Anterior cingulate cortex (tissue), 58 donors: ENCODE measurements at regions not wholly inside any gene's neighbourhood (a gene's known extent, or its start where the extent isn't known, plus 50 kb on each side); places are given as distances from the start of the nearest gene placed in this dataset.

Experiments
- DNase-seq, 58 donors: peaks; one replicate each; lab custom pipeline; 2025; lab: John Stamatoyannopoulos, UW

DNA sequence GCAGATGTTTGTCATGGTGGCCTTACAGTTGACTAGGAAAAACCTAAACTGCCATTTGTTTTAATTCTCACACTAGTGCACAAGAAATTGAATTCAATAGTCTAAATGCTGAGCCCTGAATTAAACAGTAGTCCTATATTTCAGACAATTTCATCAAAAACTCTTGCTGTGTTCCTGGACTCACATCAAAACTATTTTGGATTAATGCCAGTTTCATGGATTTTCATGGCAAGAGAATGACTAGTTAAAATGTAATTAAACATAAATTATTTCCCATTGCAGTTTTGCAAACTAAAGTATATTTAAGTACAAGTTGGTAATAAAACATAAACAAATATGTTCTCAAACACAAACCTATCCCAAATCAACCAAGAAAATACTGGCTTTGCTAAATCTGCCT, 468.0 kb upstream of the PRICKLE1 start:
- no peak for DNase-seq

DNA sequence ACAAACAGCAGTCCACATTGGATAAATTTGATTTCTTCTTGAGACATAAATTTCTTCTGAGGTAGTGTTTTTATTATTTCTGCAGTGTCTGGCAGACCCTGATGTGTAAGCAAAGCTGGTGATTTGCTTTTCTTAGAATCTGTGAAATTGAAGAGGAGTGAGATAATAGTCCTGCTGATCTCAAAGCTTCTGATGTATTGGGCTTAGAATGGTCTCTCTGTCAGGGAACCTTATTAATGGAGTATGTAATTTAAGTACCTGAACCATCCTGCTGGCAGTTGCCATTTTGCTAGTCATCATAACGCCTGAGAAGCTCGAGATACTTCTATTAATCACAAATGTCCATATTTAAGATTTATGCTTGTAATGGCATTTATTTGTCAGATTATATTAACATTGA, 464.5 kb upstream of the PRICKLE1 start:
- DNase-seq, result no peak

DNA sequence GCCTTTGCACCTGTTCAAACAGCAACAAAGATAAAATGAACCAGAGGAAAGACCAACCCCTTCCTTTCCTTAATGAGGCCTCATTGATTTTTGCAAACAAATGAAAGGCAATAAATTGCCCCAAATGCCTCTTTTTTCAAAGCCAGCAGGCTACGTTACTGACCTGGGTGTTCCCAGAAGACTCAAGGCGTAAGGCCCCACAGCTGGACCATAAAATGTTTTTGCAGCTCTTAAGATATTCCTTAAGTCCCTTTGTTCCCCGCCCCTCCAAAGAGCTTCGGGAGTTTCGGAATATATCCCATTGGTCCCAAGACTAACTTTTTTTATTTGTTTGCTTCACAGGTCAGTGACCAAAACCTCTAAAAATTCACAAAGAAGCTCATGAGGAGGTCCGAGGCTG, 462.9 kb upstream of the PRICKLE1 start:
- DNase-seq, result no peak

DNA sequence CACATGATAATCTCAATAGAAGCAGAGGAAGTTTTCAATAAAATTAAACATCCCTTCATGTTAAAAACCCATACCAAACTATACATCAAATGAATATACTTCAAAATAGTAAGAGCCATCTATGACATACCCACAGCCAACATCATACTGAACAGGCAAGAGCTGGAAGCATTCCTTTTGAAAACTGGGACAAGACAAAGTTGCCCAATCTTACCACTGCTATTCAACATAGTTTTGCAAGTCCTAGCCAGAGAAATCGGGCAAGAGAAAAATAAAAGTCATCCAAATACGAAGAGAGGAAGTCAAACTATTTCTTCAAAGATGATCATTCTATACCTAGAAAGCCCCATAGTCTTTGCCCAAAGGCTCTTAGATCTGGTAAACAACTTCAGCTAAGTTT, 454.7 kb upstream of the PRICKLE1 start:
- DNase-seq, result no peak

DNA sequence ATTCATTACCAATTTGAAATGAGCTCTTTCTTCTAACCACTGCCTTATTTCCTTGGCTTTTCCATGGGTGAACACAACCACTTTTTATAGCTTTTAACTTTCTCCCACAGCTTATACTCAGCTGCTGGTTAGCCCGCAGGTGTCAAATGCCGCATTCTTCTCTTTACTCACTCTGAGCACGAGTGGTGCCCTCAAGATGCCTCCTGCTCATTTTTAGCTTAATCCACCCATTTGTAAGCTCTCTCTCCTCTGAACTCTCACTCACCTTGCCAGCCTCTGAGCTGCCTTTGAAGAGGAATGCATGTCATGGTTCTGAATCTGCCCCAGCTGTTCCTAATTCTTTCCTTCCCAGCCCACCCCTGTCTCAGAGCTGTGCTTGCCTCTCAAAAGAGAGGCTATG, 449.4 kb upstream of the PRICKLE1 start:
- no peak for DNase-seq

DNA sequence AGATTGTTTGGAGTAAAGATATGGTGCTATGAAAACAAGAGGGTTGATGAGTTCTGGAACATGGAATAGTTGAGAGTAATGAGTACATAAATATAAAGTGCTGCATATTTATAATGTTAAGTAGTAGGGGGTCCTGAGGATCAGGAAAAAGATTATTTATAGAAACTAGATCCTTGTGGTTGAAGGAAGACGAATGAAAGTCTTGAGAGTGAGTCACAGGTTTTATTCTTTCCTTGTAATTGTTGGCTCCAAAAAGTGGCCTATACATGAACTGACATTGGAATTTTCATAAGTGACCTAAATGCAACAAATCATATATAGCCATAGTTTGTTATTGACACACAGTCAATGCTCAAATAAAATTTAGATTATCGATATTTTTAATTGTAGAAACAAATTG, 440.4 kb upstream of the PRICKLE1 start:
- DNase-seq, result no peak

DNA sequence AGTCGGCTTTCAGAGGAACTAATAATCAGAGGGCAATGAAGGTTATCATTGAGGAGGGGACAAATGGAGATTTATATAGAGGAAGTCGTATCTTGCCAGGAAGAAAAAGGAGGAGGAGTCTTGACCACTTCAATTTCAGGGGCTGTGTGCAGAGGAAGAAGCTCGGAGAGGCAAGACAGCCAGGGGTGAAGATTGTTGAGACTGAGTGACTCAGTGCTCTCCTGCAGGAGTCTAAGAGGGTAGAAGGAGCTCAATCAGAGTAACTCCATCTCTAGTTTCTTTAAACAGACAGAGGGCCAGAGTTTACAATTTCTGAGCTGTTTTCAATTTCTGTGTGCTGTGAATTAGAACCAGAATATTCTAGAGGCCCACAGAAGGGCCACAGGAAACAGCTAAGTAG, 439.3 kb upstream of the PRICKLE1 start:
- DNase-seq, result no peak

DNA sequence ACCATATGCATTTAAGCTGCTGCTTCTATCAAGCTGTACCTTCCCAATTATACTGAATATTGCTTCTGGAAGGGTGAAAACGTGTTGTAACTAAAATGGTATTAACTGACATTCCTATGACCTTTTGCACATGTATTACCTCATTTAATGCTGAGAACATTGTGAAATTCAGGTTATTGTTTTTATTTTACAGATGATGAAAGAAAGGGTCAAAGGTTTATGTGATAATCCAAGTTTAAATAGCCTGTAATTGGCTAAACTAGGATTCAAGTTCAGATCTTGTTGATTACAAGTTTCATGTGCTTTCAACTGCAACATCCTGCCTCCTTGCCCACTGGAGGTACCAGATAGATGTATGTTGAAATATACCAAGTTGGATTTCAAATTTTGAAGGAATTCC, 433.3 kb upstream of the PRICKLE1 start:
- DNase-seq, result no peak

DNA sequence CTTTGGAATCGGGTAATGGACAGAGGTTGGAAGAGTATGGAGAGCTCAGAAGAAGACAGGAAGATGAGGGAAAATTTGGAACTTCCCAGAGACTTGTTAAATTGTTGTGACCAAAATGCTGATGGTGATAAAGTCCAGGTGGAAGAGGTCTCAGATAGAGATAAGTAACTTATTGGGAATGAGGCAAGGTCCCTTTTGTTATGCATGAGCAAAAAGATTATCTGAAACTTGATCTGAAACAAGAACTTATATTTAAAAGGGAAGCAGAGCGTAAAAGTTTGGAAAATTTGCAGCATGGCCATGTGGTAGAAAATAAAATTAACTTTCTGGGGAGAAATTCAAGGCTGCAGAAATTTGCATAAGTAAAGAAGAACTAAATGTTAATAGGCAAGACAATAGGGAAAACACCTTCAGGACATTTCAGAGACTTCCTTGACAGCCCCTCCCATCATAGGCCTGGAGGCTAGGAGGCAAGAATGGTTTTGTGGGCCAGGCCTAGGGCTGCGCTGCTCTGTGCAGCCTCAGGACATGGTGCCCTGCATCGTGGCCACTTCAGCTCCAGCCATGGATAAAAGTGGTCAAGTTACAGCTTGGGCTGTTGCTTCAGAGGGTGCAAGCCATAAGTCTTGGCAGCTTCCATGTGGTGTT, 425.7 kb upstream of the PRICKLE1 start:
- DNase-seq, result no peak

DNA sequence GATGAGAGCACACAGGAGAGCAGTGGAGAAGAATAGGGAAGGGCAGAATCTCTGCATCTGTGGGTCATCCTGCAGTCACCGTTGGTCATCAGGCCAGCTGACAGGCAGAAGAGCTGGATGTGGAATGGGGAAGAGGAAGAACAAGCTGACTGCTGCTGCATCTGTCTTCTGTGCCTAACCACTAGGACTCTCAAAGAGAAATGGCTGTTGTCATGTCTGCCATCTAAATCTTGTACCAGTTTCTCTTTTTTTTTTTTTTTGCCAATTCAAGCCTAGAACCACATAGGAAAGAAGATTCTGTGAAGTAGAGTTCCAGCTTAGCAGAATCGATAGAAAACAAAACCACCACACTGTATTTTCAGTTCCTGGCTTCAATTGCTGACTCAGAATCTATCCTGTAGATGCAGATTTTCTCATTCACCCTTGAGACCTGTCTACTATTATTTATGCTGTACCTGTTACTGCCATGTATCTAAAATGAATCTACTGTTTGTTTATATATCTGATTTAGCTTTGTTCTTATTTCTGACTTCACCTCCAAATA, 421.9 kb upstream of the PRICKLE1 start:
- DNase-seq, result no peak

DNA sequence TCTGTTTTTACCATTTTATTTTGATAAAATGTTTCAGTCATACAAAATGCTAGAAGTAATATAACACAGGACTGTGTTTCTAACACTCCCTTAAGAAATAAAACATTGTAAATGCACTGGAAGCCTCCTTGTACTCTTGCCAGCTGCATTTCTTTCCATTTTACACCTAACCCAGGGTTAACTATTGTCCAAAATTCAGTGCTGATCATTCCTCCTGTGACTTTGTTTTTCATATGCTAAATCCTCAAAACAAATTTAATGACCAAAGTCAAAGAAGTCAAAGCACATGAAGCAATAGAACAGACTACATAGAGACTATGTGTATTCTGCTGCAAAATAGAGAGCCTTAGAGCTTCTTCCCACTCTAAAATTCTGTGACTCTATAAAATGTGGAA, 420.3 kb upstream of the PRICKLE1 start:
- no peak for DNase-seq

DNA sequence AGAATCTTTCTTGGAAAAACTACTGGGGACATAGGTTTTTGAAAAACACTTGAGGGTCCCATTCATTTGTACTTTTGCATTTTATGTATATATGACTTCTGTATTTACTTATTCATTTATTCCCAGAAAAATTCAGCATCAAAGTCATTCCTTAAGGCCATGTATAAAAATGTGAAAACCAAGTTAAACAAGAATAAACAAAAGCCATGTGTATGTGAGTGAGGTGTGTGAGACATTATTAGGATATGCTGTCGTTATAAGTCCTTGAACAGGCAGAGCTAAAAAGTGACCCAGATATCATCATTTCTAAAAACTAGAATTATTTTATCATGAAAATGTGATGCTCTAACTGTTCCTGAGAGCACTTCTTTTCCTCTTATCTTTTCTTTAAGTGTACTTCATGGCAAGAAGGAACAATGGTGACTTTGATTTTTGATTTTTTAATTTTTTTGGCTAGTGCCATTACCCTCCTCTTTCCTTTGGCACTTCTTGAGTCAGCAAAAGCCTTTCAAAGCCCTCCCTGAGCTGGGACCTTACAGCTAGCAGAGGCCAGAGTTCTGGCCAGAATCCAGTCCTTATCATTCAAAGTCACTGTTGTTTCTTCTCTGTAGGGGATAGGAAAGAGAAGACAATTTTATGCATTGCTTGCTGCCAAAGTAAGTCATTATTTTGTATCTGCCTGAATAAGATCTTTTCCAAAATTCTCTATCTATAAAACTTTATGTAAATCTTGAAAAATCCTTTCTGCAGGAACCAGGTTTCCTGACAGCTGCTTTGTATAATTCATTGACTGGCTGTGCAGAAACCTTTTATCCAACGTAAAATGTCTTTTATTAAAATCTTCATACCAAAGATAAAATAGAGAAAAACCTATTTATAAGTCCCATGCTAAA, 419.7 kb upstream of the PRICKLE1 start:
- no peak for DNase-seq

DNA sequence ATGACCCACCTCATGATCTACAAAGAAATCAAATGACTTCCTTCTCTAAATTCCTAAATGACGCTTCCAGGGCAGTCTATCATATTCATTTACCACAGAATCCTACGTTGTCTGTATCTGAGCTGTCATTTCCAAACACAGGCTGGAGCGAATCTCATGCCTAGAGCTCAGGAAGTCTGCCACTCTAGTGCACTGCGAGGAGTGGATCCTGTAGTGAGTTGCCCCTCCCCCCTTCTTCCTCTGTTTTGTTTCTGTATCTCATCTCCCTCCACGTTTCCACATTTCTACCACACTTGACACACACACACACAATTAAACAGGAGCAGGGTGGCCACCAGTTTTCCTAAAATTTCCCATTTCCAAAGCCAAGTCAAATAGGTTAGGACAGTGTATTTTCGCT, 415.4 kb upstream of the PRICKLE1 start:
- no peak for DNase-seq

DNA sequence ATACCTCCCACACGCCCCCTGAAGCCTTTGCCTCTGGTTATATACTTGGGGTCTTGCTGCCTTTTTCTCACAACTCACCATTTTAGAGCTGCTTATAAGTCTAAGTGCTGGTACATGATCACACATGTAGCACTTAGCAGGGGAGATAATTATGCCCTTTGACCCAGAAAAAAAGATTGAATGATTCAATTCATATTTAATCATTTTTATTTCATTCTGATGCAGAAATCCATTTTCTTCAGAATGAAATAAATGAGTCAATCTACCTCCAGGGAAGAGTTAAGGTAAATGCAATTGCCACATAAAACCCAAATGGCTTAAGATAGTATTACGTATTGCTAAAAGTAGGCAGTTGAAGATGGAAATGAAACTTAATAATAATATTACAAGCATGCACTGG, 414.6 kb upstream of the PRICKLE1 start:
- no peak for DNase-seq

DNA sequence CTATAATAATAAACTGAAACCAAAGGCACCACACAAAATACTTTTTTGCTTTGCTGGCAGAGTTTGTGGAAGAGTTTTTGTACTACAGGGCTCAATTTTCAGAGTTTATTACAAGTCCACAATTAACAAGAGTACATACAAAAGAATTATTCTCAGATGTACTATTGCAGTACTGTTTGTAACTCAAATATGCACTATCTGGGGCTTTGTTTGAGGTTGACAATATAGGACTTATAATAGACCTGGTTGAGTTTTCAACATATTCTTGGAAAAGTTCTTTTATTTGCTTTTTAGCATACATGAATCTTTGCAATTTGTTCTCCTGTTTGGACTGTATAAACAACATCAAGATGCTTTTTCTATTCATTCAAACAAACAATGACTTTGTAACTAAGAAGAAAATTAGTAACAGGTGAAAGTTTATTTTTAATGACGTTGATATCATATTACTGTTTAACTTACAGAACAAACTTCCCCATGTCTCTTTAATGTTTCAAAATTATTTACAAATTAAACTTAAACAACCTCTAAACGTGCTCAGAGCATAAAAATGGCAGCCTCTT, 407.4 kb upstream of the PRICKLE1 start:
- no peak for DNase-seq

DNA sequence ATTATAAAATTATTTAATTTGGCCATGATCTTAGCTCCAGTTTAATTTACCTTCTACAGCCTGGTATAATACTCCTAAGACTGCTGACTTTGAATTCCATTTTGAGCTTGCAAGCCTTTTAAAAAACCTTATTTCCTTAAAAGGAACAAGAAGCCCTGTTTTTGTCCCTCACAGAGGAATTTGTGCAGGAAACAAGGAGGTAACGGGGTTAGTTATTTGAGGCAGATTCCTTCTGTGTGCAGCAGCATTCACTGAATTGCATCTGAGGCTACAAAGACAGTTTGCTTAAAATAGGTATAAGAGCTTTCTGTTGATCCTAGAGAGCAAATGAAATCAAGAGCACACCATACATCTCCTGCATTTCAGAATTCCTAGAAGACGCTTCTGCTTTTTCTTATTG, 403.3 kb upstream of the PRICKLE1 start:
- DNase-seq, result no peak

DNA sequence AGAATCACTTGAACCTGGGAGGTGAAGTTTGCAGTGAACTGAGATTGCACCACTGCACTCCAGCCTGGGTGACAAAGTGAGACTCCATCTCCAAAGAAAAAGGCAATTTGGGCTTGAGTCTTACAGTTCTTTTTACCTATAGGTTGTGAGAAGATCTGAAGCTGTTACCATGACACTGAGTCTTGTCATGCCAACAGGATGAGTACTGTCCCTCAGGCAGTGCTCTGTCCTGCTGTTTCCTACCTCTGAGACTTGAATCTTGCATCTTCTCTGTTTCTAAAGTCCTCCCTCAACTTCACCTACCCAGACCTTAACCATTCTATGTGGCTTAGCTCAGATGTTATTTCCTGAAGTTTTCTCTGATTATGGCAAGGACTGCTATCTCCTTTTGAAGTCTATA, 400.8 kb upstream of the PRICKLE1 start:
- DNase-seq, result no peak

DNA sequence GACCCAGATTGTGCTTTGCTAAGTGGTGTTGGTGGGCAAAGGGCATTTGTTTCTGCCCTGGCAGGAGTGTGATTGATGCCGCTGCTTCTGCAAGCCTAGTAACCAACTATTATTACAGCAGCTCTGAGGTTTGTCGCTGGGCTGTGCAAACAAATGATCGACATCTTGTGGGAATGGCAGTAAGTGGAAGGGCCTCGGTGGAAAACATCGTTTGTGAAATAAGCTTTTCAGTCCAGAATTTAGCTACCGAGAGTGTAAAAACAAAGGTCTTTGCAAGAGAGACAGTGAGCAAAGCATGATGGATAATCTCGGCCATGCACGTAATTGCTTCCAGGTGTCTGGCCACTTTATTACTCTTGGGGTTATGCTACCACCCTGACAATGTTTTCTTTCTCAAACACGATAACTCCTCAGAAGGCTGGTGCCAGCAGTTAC, 397.7 kb upstream of the PRICKLE1 start:
- no peak for DNase-seq

DNA sequence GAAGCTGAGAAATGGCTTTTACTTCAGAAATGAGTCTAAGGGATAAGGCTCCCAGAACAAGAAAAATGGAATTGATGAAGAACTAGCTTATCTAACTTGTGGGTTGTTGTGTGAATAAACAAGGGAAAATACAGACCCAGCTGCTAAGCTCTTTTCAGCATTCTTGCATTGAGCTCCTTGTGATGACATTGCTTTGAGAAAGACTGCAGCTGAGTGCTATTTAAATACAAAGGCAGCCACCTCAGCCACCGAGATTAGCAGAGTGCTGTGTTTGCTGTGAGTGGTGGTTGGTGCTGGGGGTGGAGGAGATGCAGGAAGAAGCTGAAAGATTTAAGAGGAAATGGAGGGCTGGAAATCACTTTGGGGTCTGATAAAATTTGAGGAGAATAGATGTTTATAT, 396.0 kb upstream of the PRICKLE1 start:
- DNase-seq, result peak in 12 of 58 donors; percentile 0 to 24 (median 2)

DNA sequence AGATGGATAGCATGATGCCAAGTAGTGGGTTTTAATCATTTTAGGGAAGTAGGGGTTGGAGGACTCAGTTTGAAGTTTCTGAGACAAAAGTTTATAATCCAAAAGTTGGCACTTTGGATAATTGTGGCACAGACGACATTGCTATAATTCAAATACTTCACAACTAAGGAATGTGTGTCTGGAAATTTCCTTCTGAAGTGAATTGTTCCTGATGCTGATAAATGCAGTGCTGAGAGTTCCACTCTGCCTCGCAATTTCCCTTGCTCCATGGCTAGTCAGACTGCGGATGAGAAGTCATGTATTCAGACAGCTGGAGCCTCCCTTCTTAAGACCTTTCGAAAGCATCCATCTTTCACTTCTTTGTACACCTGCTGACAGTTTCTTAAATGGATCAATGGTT, 393.3 kb upstream of the PRICKLE1 start:
- no peak for DNase-seq

DNA sequence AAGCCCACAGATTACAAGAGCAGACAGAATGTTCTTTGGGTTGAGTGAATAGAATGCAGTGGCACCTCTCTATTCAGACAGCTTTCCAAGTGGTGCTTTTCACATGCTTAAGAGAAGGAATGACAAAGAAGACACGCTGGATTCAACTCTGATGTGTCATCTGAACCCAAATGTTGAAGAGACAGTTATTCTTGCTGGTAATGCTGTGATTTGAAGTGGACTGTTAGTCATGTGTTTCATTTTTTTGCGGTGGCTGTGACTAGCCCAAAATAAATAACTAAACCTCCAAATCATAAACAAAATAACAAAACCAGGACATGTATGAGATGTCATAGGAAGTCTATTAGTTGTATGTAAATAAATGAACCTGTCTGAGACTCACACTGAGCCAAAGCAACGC, 391.8 kb upstream of the PRICKLE1 start:
- no peak for DNase-seq

DNA sequence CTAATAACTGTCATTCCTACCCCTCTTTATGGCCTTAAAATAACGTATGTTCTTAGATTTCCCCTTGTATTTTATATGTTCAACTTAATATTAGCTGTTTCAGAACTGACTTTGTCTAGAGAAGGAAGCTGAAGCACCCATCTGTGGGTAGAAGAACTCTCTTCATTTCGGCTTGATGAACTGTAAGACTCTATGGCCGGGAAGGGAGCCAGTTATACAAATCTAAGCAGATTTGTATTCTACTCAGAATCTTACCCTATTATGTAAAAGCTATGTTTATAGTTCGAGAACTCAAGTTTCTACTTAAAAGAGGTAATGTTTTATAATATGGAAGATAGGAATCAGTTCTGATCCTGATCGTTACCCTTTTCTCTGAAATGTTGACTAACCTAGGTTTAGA, 390.9 kb upstream of the PRICKLE1 start:
- DNase-seq, result no peak
